Endodermal cell (in vitro differentiated cells): ENCODE measurements at regions not wholly inside any gene's neighbourhood (a gene's known extent, or its start where the extent isn't known, plus 50 kb on each side); places are given as distances from the start of the nearest gene placed in this dataset.

Source experiments
- DNase-seq: peaks from one replicate; pipeline ENCODE4 v3.0.0-alpha.2; 2017
- H3K27ac ChIP-seq: 2 replicates; pipeline ENCODE4 v1.5.1; 2013; ENCODE audit warnings: mild to moderate bottlenecking, low read depth, low read length, moderate library complexity
- H3K27me3 ChIP-seq: 2 replicates; pipeline ENCODE4 v1.6.1; 2013; ENCODE audit warnings: mild to moderate bottlenecking, low read length, moderate library complexity; ENCODE audit not compliant: insufficient read depth, control insufficient read depth, poor library complexity, severe bottlenecking
- H3K36me3 ChIP-seq: 2 replicates; pipeline ENCODE4 v1.7.0; 2013; ENCODE audit warnings: mild to moderate bottlenecking, low read length, moderate library complexity; ENCODE audit not compliant: control insufficient read depth, insufficient read depth
- H3K4me1 ChIP-seq: one replicate; pipeline ENCODE4 v1.7.0; 2013; ENCODE audit warnings: low read length; ENCODE audit not compliant: control insufficient read depth, insufficient read depth
- H3K4me3 ChIP-seq: 2 replicates; pipeline ENCODE4 v1.5.1; 2013; ENCODE audit warnings: mild to moderate bottlenecking, low read length, moderate library complexity
- H3K9ac ChIP-seq: 2 replicates; pipeline ENCODE4 v1.6.1; 2013; ENCODE audit warnings: mild to moderate bottlenecking, low read length, moderate library complexity; ENCODE audit not compliant: poor library complexity, severe bottlenecking; ENCODE audit errors: extremely low read depth
- H3K9me3 ChIP-seq: 2 replicates; pipeline ENCODE4 v1.6.1; 2013; ENCODE audit warnings: mild to moderate bottlenecking, low read length, moderate library complexity; ENCODE audit not compliant: control insufficient read depth
- H3K27ac Mint-ChIP-seq: 2 replicates; pipeline ENCODE4 v1.8.0; 2020; ENCODE audit warnings: mixed read lengths
- H3K27me3 Mint-ChIP-seq: 2 replicates; pipeline ENCODE4 v1.8.0; 2021; ENCODE audit warnings: mild to moderate bottlenecking, mixed read lengths; ENCODE audit not compliant: insufficient read depth
- H3K36me3 Mint-ChIP-seq: 2 replicates; pipeline ENCODE4 v1.8.0; 2020; ENCODE audit warnings: low read depth, mixed read lengths
- H3K4me1 Mint-ChIP-seq: 2 replicates; pipeline ENCODE4 v1.8.0; 2020; ENCODE audit warnings: mixed read lengths
- H3K4me3 Mint-ChIP-seq: 2 replicates; pipeline ENCODE4 v1.8.0; 2020; ENCODE audit warnings: mild to moderate bottlenecking, moderate library complexity, mixed read lengths
- H3K9me3 Mint-ChIP-seq: 2 replicates; pipeline ENCODE4 v1.8.0; 2020; ENCODE audit warnings: mild to moderate bottlenecking, mixed read lengths
- WGBS, 2 experiments: methylation state at CpG; one replicate each; pipeline versions ENCODE4 v1.1.5 to v1.1.7; 2013; ENCODE audit warnings: missing lambda C conversion rate in 2 of 2, mixed read lengths in 1 of 2; ENCODE audit not compliant: insufficient coverage in 1 of 2, insufficient read length in 1 of 2; 5-methylcytosine and 5-hydroxymethylcytosine counted together
- TF ChIP-seq, protein P1 (sequence below): fragments of 200-600 bp; sonication (generic); conservative IDR thresholded peaks from 2 replicates; pipeline ENCODE4 v1.5.0; 2021; ENCODE audit warnings: antibody characterized with exemption, mild to moderate bottlenecking

DNA sequence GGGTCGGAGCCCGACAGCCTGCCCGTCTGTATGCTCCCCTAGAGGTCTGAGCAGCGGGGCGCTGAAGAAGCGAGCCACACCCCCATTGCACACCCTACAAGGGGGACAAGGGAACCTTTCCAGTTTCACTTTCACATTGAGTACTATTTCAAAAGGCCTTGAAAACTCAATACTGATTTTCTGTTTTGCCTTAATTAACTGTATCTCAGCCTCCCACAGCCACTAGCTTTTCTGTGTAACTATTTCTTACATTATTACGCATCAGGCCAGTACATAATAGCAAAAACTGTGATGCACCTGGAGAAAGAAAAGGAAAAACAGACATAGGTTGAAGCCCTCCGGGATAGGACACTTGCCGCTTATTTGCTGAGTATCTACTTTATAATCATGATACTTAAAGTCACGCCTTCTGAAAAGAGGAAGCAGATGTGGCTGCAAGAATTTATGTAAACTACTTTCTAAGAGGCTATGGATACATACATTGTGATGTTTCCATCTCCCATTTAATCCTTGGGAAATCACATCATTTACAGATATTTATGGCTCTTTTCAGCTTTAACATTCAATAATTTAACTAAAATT, 1719.5 kb downstream of the MRPL39 start:
- Histone ChIP-seq H3K9ac (no peak overlapping the region), H3K27ac (no peak overlapping the region), H3K4me1 (no peaks in the 10 kb centered on the region), H3K27me3 (no peaks in the 10 kb centered on the region), H3K36me3 (no peaks in the 10 kb centered on the region), H3K9me3 (no peaks in the 10 kb centered on the region), H3K4me3 (no peak overlapping the region)
- no peaks in the 10 kb centered on the region for H3K27me3 Mint-ChIP-seq
- H3K36me3 Mint-ChIP-seq, result no peaks in the 10 kb centered on the region
- 90 to 100% methylated on average over 7 to 10 of the region's 10 CpGs for WGBS, 2 experiments
- TF ChIP-seq, protein P1, sequence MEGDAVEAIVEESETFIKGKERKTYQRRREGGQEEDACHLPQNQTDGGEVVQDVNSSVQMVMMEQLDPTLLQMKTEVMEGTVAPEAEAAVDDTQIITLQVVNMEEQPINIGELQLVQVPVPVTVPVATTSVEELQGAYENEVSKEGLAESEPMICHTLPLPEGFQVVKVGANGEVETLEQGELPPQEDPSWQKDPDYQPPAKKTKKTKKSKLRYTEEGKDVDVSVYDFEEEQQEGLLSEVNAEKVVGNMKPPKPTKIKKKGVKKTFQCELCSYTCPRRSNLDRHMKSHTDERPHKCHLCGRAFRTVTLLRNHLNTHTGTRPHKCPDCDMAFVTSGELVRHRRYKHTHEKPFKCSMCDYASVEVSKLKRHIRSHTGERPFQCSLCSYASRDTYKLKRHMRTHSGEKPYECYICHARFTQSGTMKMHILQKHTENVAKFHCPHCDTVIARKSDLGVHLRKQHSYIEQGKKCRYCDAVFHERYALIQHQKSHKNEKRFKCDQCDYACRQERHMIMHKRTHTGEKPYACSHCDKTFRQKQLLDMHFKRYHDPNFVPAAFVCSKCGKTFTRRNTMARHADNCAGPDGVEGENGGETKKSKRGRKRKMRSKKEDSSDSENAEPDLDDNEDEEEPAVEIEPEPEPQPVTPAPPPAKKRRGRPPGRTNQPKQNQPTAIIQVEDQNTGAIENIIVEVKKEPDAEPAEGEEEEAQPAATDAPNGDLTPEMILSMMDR, result no peak
- DNase-seq, result no peak
- no peak overlapping the region for H3K4me3 Mint-ChIP-seq
- H3K9me3 Mint-ChIP-seq, result peaks cover 62% of the 10 kb centered on the region
- no peak overlapping the region for H3K27ac Mint-ChIP-seq
- H3K4me1 Mint-ChIP-seq, result no peaks in the 10 kb centered on the region

DNA sequence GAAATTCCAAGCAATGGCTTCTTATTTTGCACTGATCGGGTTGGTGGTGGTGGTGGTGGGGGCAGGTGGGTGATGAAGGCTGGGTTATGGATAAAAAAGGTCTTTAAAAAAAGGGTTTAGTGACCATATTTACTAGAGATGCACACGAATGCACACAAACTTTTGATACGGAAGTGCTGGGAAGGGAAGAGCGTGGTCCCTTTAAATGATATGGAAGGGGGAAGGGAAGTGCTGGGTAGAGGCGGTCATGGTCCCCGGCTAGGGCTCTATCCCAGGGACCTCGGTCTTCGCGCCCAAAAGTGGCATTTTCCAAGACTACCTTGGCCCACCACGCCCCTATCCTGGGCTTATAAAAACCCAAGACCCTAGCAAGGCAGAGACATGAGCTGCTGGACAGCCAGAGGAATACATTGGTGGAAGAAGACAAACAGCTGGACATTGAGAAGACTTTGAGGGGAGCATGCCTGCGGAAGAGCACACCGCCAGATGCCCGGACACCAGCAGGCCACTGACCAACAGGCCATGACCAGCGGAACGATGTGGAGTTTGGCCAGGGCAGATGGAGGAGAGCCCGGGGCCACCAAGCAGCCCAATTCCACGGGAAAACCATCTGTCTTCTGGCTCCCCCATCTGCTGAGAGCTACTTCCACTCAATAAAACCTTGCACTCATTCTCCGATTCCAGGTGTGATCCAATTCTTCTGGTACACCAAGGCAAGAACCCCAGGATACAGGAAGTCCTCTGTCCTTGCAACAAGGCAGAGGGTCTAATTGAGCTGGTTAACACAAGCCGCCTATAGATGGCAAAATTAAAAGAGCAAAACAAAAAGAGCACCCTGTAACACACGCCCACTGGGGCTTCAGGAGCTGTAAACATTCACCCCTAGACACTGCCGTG, 1720.2 kb downstream of the MRPL39 start:
- Histone ChIP-seq H3K27ac (no peak overlapping the region), H3K4me1 (no peaks in the 10 kb centered on the region), H3K36me3 (no peaks in the 10 kb centered on the region), H3K27me3 (no peaks in the 10 kb centered on the region), H3K9ac (no peak overlapping the region), H3K9me3 (no peaks in the 10 kb centered on the region), H3K4me3 (no peak overlapping the region)
- WGBS, 2 experiments, result 85 to 90% methylated on average over 13 to 21 of the region's 21 CpGs
- H3K4me1 Mint-ChIP-seq, result no peaks in the 10 kb centered on the region
- no peaks in the 10 kb centered on the region for H3K36me3 Mint-ChIP-seq
- H3K9me3 Mint-ChIP-seq, result peaks cover 65% of the 10 kb centered on the region
- TF ChIP-seq, protein P1, result no peak
- no peak overlapping the region for H3K27ac Mint-ChIP-seq
- DNase-seq, result no peak
- H3K4me3 Mint-ChIP-seq, result no peak overlapping the region
- H3K27me3 Mint-ChIP-seq, result no peaks in the 10 kb centered on the region

DNA sequence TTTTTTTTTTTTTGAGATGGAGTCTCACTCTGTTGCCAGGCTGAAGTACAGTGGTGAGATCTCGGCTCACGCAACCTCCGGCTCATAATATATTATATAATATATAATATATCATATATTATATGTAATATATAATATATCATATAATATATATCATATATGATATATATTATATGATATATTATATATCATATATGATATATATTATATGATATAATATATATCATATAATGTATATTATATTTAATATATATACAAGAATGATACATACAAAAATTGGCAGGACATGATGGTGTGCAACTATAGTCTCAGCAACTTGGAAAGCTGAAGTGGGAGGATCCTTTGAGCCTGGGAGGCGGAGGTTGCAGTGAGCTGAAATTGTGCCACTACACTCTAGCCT, 1725.5 kb downstream of the MRPL39 start:
- no peak overlapping the region for H3K27ac Mint-ChIP-seq
- no peak overlapping the region for H3K4me3 ChIP-seq

More for the DNA sequence above, 1725.5 kb downstream of the MRPL39 start:
- no peaks in the 10 kb centered on the region for H3K36me3 Mint-ChIP-seq
- TF ChIP-seq, protein P1, result no peak
- H3K9me3 Mint-ChIP-seq, result peaks cover 50% of the 10 kb centered on the region
- no peaks in the 10 kb centered on the region for H3K27me3 Mint-ChIP-seq
- no peaks in the 10 kb centered on the region for H3K36me3 ChIP-seq
- no peaks in the 10 kb centered on the region for H3K4me1 Mint-ChIP-seq
- 83 to 100% methylated on average over 1 of the region's 4 CpGs for WGBS, 2 experiments
- H3K9ac ChIP-seq, result no peak overlapping the region
- no peaks in the 10 kb centered on the region for H3K27me3 ChIP-seq
- DNase-seq, result no peak
- H3K4me1 ChIP-seq, result no peaks in the 10 kb centered on the region
- H3K27ac ChIP-seq, result no peak overlapping the region
- H3K9me3 ChIP-seq, result no peaks in the 10 kb centered on the region
- H3K4me3 Mint-ChIP-seq, result no peak overlapping the region
